ENCODE measurements at regions not wholly inside any gene's neighbourhood (a gene's known extent, or its start where the extent isn't known, plus 50 kb on each side); places are given as distances from the start of the nearest gene placed in this dataset.
A peak's percentile ranks its signal among the peaks of the same experiment; 100 is the strongest.

DNA sequence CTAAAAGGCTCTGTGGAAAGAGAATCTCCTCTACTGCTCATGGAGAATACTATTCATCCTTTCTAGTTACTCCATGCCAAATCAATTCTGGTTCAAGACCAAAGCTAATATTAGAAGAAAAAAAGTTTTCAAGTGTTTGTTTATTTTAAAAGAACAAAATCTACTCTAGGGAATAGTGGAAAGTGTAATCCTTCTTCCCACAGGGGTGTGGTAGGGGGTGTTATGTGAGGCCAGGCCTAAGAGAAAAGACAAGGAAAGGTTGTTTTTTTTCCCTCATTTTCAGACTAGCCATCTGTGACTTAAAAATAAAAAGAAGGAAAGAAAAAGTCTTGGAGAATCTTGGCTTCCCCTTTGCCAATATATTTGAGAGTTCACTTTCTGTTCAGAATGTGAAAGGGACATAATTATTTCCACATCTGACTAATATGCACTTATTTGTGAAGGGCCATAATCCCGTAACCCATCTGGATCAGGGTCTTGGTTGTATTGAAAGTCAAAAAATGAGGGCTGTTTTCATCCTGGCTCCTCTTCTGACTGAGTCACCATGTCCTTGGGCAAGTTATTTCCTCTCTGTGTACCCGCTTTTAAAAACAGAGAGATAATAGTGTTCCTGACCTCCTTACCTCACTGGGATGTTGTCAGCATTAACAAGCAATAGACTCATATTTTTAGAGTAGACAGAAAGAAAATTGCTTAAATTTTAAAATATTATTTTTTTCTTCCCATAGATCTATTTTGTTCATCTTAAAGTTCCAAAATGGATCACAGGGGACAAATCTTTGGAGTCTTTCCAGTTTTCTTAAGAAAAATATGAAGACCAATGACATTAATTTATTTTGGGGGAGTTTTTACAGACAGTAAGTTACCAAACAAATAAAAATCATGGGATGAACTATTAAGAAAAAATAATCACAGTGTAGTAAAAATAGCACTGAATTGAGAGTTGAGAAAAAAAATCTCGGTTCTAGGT, 233.7 kb downstream of the IBTK start:
- peak; percentile 33 for DNase-seq

DNA sequence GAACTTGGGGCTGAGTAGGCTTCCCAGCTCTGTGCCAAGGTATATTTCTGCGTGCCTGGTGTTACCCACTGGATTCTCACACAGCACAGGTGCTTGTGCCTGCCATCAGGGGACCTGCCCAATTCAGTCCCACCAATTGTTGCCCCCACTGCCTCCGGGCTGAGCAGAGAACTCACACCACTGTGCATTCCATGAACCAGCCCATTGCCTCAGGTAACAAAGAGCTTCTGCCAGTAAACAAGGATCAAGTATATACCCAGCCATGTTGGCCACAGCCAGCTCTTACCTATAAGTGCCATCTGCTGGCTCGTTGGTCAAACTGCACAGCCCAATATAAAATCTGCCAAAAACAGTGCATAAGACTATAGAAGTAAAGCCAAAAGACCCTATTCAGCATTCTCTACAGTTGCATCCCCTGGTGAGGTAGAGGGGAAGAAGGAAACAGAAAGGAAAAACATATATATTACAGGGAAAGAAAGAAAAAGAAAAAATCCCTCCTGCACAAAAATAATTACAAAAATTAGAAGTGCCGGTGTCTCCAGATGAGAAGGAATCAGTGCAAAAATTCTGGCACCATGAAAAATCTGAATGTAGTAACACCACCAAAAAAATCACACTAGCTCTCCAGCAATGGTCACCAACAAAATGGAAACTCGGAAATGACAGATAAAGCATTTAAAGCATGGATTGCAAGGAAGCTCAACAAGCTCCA, 241.4 kb downstream of the IBTK start:
- no peak for DNase-seq

DNA sequence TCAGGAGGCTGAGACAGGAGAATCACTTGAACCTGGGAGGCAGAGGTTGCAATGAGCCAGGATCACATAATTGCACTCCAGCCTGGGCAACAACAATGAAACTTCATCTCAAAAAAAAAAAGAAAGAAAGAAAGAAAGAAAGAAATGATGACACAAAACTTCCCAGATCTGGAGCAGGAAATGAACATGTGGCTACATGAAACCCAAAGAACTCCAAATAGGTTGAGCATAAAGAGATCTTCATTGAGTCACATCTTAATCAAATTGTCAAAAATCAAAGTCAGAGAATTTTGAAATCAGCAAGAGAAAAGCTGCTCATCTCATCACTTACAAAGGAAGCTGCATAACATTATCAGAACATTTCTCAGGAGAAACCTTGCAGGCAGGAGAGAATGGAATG, 247.0 kb downstream of the IBTK start:
- DNase-seq = no peak

DNA sequence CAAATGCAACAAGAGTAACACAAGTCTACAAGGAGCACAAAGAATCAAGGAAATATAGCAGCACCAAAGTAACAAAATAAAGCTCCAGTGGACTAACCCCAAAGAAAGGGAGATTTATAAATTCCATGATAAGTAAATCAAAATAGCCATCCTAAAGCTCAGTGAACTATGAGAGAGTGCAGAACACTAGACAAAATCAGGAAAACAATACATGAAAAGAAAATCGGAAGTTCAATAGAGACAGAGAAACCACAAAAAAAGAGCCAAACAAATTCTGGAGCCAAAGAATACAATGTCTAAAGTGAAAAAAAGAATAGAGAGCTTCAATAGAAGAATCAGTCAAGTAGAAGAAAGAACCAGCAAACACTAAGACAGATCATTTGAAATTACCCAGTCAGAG, 247.3 kb upstream of the TENT5A start:
- no peak for DNase-seq

DNA sequence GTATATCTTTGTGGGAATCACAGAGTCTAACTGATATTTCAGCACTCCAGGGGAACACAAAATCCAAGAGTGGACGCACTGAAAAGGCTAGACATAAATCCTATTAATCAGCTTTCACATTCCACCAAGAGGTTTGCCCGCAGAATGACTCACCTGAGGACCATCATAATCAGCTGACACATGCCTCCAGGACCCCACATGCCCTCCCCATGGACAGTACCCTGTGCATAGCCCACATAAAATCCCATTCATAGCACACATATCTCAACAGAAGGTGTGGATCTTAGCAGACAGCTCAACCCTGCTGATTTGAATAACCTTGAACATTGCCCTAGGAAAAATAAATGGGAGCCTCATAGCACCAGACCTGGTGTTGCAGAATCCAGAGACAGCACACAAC, 246.8 kb upstream of the TENT5A start:
- DNase-seq = no peak

DNA sequence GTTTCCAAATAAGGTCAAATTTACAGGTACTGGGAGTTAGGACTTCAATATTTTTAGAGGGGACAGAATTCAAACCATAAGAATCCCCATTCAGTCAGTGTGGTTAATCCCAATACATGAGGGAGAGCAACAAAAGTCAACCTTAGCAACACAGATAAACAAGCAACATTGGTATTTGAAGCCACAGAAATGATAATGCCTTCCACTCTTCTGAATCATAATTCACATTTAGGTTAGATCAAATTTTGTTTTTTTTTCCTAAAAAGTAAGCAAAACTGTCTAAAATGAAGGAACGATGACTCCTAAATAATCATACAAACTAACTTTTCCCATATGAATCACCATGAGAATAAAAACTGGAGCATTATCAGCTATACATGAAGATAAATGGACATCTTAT, 246.0 kb upstream of the TENT5A start:
- DNase-seq = no peak

DNA sequence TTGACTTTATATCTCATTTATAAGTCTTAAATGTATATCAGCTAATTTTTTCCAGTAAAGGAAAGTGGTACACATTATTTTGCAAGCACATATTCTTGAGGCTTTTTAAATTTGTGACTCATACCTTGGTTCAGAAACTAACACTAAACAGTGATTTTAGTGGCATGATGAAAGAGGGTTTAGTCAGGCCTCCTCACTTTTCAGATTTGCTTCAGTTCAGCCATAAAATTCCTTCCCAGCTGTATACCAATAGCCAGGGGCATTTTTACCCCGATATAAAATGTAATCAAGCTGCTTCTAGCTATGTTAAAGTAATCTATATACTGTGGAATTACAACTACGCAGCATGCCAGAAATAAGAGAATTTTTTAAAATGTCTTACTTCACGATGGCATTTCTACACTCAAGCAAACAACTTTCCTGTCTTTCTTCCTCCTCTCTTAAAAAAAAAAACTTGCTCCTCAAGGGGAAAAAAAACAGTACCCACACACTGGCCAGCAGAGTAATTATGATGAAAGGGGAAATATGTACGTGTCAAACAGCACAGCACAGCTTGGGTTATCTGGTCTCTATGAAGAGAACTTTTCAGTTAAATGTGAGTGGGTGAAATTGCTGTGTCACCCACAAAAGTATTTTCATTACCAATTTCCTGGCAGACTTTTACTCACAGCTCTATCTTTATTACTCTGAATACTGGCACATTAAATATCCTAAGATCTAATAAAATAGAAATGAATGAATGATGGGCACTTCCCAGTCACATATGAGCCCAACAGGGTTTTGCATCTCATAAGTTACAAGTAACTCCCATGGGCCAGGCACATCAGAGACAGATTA, 244.8 kb upstream of the TENT5A start:
- DNase-seq = no peak

DNA sequence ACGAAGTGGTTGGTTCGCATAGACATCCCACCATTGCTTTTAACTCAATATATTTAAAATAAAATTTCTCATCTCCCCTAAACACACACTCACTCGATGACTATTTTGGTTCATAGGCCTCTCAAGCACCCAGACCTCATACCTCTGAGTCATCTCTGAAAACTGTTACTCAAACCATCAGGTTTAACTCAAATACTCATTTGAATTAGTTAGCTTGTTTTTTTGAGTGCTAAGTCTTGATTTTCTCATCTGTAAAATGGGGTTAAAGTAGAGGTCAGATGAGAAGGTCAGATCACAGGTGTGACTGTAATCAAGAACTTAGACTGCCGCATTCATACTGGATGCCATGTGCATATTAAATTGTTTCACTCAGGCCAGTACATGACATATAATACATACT, 243.9 kb upstream of the TENT5A start:
- no peak for DNase-seq

DNA sequence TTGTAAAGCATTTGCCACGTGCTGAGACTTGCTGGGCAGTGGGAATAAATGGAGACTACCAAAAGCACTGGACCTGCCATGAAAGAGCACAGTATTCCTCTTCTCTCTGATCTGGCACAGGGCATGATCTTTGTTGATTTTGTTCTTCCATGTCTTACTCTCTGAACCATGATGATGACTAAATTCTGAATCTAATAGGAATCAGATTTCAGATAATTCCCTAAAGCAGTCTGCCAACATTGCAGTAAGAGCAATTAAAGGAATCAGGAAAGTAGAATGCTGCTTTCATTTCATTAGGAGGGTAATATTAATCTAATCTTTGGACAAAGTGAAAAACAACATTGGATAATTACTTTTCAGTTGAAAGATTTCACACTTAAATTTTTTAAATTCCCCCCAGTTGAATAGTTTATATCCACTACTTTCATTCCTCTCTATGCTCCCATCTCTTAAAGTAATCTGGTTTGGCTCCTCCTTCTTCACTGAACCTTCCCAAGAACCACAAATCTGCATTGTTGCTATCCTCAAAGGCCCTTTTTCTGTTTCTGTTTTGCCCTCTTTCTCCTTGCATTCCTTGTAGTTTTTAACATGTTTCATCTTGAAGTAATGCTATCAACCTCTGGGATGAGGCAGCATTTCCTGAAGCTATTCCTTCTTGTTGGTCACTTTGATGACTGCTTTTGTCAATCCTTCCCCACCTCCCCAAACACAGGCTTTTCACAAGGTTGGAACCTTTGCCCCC, 243.2 kb upstream of the TENT5A start:
- DNase-seq = peak; percentile 46

DNA sequence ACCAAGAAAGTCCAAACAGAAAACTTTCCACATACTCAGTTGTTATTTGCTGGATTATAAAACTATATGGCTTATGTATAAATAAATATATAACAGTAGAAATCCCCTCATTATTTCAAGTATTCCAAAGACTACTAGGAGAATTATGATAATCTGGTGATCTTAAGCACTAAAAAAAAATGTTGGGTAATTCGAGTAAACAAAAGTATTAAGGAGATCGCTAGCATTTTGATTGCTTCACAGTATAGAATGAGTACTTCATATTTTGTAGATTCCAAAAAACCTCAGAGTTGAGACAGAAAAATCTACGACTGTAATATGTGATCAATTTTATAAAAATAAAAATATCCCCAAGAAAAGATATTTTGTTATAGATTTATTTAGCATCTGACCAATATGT, 236.4 kb upstream of the TENT5A start:
- no peak for DNase-seq

DNA sequence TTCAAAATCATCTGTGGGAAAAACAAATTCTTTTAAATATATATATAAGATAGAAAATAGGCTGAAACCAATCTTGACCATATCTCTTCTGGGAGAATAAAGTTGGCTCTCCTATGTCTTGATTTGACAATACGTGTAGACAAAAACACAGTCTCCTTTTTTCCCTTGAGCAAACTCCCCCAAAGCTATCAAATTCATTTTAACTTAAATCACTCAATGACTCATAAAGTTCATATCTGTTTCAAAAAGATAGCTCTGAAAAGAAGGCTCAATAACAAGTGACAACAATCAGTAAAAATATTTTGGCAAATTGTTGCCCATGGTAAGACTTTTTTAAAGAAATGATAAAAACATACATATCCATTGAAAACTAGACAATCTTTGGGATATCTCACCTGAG, 236.0 kb upstream of the TENT5A start:
- DNase-seq = no peak

DNA sequence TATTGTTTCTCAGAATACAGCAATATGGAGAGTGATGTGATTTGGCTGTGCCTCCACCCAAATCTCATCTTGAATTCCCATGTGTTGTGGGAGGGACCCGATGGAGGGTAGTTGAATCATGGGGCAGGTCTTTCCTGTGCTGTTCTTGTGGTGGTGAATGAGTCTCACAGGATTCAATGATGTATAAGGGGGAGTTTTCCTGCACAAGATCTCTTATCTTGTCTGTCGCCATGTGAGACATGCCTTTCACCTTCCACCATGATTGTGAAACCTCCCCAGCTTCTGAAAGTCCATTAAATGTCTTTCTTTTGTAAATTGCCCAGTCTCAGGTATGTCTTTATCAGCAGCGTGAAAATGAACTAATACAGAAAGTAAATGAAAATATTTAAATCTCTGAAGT, 234.8 kb upstream of the TENT5A start:
- DNase-seq = no peak

DNA sequence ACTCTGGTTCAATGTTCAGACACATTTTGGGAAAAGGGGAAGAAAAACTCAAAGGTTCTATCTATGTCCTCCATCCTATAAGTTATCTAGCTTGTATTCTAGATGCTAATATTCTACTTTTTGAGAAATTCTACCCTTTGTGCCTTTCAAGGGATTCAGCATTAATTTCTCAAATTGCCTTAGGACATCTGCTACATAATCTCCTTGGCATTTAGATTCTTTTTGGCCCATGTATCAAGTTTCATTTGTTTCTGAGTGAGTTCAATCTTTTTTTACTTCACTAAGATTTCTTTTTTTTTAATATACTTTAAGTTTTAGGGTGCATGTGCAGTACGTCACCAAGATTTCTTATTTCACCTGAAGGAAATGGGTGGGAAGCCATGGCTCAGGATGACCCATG, 232.7 kb upstream of the TENT5A start:
- no peak for DNase-seq

DNA sequence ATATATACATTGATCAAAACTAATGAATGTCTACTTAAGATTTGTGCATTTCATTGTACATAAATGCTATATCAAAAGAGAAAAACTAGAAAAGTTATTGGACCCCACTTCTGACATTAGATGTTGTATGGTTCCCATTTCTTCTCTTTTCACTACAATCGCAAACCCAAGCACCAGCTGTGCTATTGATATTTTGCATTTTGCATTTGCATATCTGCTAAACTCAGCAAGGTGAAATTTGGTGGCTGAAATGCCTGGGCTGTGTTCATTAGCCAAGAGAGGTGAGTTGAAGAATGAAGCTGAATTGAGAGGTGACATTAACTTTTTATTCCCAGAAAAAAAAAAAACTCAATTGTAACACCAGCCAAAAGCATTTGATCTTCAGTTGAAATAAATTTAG, 232.1 kb upstream of the TENT5A start:
- no peak for DNase-seq

DNA sequence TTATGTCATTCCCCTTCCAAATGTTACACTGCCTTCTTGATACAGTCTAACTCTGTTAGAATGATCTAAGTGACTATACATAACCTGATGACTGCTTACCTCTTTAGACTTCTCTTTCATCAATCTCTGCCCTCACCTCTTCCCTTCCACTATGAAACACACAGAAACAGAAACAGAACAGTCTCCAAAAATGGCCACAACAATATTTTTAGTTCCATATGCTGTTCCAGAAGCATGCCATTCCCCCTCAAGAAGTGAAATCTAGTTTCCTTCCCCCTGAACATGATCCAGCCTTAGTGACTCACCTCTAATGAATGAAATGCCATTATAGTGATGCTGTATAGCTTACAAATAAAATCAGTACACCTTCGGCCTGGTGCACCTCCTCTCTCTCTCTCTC, 229.3 kb upstream of the TENT5A start:
- DNase-seq = no peak

DNA sequence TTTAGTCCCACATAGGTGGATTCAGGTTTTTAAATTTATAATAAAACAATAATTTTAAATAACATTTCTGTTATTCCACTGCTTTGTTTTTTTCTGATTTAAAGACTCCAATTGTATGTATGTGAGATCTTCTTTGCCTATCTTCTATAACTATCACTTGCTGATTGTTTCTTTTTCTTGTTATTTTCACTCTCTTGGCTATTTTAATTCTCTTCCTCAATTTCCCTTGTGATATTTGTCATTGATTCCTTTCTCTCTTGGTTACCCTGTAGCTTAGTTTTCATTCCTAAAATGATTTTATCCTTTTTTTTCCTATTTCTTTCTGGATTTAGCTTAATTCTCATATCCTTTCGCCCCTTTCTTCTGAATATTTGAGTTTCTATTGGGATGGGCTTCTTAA, 227.3 kb upstream of the TENT5A start:
- DNase-seq = no peak

DNA sequence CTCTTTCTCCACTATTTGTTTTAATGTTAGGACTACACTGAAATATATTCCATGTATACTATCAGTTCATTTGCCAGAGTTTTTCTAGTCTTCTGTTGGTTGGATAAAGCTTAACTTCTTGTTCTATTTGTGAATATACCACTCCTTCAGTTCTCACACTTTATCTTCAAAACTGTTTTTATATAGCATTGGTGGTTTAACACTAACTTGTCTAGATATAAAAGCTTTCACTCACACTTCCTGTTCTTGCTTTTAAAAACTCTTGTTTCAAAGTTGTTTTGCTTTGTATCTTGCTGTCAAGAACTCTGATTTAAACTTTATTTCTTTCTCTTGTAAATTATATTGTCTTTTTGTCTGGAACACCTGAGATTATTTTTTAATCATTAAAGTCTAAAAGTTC, 226.8 kb upstream of the TENT5A start:
- DNase-seq = no peak

DNA sequence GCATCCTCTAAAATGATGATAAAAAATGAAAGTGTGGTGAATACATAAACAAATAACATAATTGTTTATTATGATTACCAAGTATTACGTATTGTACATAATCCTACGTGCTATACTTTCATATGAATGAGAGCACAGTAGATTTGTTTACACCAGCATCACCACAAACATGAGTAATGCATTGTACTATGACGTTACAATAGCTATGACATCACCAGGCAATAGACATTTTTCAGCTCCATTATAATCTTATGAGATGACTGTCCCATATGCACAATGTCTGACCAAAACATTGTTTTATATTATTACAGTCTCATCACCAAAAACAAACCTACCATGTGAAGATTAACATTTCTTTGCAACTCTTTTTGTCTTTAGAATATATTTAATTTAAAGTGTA, 225.7 kb upstream of the TENT5A start:
- DNase-seq = no peak

DNA sequence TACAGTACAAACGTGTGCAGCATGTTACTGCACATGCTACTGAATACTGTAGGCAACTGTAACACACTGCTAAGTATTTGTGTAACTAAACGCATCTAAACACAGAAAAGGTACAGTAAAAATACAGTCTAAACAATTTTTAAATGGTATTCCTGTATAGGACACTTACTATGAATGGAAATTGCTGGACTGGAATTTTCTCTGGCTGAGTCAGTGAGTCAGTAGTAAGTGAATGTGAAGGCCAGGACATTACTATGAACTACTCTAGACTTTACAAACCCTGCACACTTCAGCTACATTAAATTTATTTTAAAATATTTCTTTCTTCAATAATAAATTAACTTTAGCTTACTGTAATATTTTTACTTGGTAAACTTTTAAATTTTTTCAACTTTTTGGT, 225.0 kb upstream of the TENT5A start:
- DNase-seq = no peak

DNA sequence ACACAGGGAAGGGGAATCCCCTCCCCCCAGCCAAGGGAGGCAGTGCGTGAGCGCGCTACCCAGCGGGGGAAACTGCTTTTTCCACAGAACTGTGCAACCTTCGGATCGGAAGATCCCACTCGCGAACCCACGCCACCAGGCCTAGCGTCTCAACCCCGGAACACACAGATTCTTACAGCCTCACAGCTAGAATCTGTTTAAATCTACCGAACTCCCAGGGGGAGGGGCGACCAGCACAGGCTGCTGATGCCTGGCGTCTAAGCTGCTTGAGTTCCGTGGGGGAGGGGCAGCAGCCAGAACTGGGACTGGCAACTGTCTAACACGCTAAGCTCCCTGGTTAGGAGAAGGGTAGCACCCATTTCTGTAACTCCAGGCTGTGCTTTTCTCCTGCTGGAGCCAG, 217.3 kb upstream of the TENT5A start:
- no peak for DNase-seq

DNA sequence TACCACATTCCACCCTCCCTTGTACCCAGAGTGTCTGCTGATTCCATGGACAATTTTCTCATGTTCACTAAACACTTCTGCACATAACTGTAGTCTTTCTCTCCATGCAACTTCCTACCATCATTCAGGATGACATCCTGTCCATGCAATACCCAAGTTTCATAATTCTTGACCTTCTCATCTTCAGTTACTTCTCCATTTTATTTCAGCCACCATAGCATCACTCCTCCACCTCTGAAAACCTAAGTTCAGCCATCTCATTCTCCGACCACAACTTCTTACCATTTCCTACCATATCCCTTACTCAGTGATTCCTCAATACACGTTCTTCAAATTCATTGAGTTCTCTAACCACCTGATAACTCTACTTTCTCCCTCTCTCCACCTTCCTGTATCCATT, 216.5 kb upstream of the TENT5A start:
- DNase-seq = no peak

DNA sequence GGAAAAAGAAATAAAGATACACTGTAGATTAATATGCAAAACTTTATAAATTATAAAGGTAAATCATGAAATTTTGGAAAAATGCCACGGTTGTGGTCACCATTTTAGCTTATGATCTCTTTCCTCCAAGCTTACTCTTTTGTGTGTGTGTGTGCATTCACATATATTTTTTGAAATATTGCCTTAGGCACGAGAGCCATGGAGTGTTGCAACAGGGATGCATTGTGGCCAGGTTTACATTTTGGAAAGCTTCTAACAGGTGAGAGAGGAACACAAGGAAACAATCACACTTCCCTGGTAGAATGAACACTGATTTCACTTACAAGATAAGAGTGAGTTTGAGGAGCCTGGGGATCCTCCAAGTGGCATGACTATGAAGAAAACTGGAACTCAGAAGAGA, 214.5 kb upstream of the TENT5A start:
- no peak for DNase-seq

DNA sequence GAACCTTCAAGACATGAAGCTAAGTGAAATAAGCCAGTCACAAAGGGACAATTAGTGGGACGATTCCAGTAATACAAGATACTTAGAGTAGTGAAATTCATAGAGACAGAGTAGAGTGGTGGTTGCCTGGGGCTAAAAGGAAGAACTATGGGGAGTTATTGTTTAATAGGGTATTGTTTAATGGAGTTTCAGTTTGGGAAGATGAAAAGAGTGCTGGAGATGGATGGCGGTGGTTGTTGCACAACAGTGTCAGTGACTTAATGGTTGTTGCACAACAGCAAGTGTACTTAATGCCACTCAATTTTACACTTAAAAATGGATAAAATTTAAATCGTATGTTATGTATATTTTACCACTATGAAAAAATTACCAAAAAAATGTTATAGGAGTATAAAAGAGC, 209.7 kb upstream of the TENT5A start:
- DNase-seq = no peak

Measured in NCI-H524 treated with DMSO at 0.1 percent for 48 hours (cell line).